Stimulated activated CD4-positive, alpha-beta T cell treated with anti-CD3 and anti-CD28 coated beads, Interleukin-1b, Interleukin-23, amount 100 ng/mL, for 48 hours (primary cell): ENCODE measurements at regions not wholly inside any gene's neighbourhood (a gene's known extent, or its start where the extent isn't known, plus 50 kb on each side); places are given as distances from the start of the nearest gene placed in this dataset.
"Not testable (repeated sequence)": the region's sequence is repeated elsewhere in the genome, so short reads cannot be mapped to it uniquely, and the experiment has no call there.

Source experiments
- DNase-seq: peaks from one replicate; pipeline ENCODE4 v3.0.0-alpha.2; 2020

GRCh38 chr5:123975521-123975920, 463.5 kb downstream of the CSNK1G3 start:
- DNase-seq = not testable (repeated sequence)

GRCh38 chr5:123966781-123967180, 454.8 kb downstream of the CSNK1G3 start:
- DNase-seq = no peak

- no peak for DNase-seq
These were observed 453.6 kb downstream of the CSNK1G3 start for GRCh38 chr5:123965626-123966025.

- no peak for DNase-seq
These were observed 452.9 kb downstream of the CSNK1G3 start for GRCh38 chr5:123964884-123965283.

- no peak for DNase-seq
These were observed 448.5 kb downstream of the CSNK1G3 start for GRCh38 chr5:123960526-123960925.

- no peak for DNase-seq
These were observed 439.6 kb downstream of the CSNK1G3 start for GRCh38 chr5:123951582-123951977.

- DNase-seq = no peak
These were observed 439.0 kb downstream of the CSNK1G3 start for GRCh38 chr5:123950701-123951581.

- DNase-seq = no peak
These were observed 437.9 kb downstream of the CSNK1G3 start for GRCh38 chr5:123949807-123950340.

GRCh38 chr5:123949043-123949804, 437.2 kb downstream of the CSNK1G3 start:
- DNase-seq = no peak

GRCh38 chr5:123947797-123948196, 435.8 kb downstream of the CSNK1G3 start:
- no peak for DNase-seq

GRCh38 chr5:123945548-123945947, 433.6 kb downstream of the CSNK1G3 start:
- DNase-seq = no peak

GRCh38 chr5:123943151-123943550, 431.2 kb downstream of the CSNK1G3 start:
- no peak for DNase-seq

- no peak for DNase-seq
These were observed 428.4 kb downstream of the CSNK1G3 start for GRCh38 chr5:123940416-123940815.

GRCh38 chr5:123937230-123937629, 425.3 kb downstream of the CSNK1G3 start:
- no peak for DNase-seq

GRCh38 chr5:123936548-123936947, 424.6 kb downstream of the CSNK1G3 start:
- no peak for DNase-seq

GRCh38 chr5:123933812-123934211, 421.8 kb downstream of the CSNK1G3 start:
- DNase-seq = not testable (repeated sequence)

- no peak for DNase-seq
These were observed 417.1 kb downstream of the CSNK1G3 start for GRCh38 chr5:123929055-123929474.

GRCh38 chr5:123928401-123928800, 416.4 kb downstream of the CSNK1G3 start:
- DNase-seq = no peak

- DNase-seq = no peak
These were observed 409.2 kb downstream of the CSNK1G3 start for GRCh38 chr5:123921193-123921592.

GRCh38 chr5:123916345-123917121, 404.6 kb downstream of the CSNK1G3 start:
- DNase-seq = no peak

- no peak for DNase-seq
These were observed 402.4 kb downstream of the CSNK1G3 start for GRCh38 chr5:123914333-123914732.

GRCh38 chr5:123907349-123907748, 395.4 kb downstream of the CSNK1G3 start:
- no peak for DNase-seq
